GM21717 (cell line): ENCODE measurements at regions not wholly inside any gene's neighbourhood (a gene's known extent, or its start where the extent isn't known, plus 50 kb on each side); places are given as distances from the start of the nearest gene placed in this dataset.

Source experiments
- ATAC-seq: cut with Tn5 transposase; IDR thresholded peaks from one replicate; pipeline ENCODE4 v1.9.1; 2021; ENCODE audit warnings: mild to moderate bottlenecking, moderate library complexity; ENCODE audit not compliant: unreplicated experiment

GRCh38 chr18:30113454-30113853 lies 929.1 kb downstream of the DSC3 start:
- ATAC-seq: no peak

- ATAC-seq: no peak
These were observed 936.2 kb downstream of the DSC3 start for GRCh38 chr18:30106356-30106755.

GRCh38 chr18:30103881-30104280 lies 938.7 kb downstream of the DSC3 start:
- no peak for ATAC-seq

GRCh38 chr18:30096796-30097195 lies 945.7 kb downstream of the DSC3 start:
- ATAC-seq: no peak

GRCh38 chr18:30094556-30094955 lies 948.0 kb downstream of the DSC3 start:
- no peak for ATAC-seq

- ATAC-seq: no peak
These were observed 949.2 kb downstream of the DSC3 start for GRCh38 chr18:30093376-30093775.

- no peak for ATAC-seq
These were observed 954.1 kb downstream of the DSC3 start for GRCh38 chr18:30088238-30089015.

GRCh38 chr18:30086351-30086750 lies 956.2 kb downstream of the DSC3 start:
- ATAC-seq: no peak

- no peak for ATAC-seq
These were observed 961.4 kb downstream of the DSC3 start for GRCh38 chr18:30081122-30081521.

- ATAC-seq: no peak
These were observed 969.7 kb downstream of the DSC3 start for GRCh38 chr18:30072609-30073385.

GRCh38 chr18:30066288-30066687 lies 976.3 kb downstream of the DSC3 start:
- ATAC-seq: no peak

- ATAC-seq: no peak
These were observed 985.1 kb downstream of the DSC3 start for GRCh38 chr18:30057398-30057797.

- no peak for ATAC-seq
These were observed 986.0 kb downstream of the DSC3 start for GRCh38 chr18:30056528-30056927.

GRCh38 chr18:30044496-30044895 lies 998.0 kb downstream of the DSC3 start:
- no peak for ATAC-seq

- no peak for ATAC-seq
These were observed 1003.3 kb downstream of the DSC3 start for GRCh38 chr18:30039201-30039600.

GRCh38 chr18:30034818-30035217 lies 1007.7 kb downstream of the DSC3 start:
- no peak for ATAC-seq

- no peak for ATAC-seq
These were observed 1026.4 kb downstream of the DSC3 start for GRCh38 chr18:30016179-30016578.

GRCh38 chr18:30004965-30005364 lies 1037.6 kb downstream of the DSC3 start:
- no peak for ATAC-seq

- ATAC-seq: no peak
These were observed 1060.3 kb downstream of the DSC3 start for GRCh38 chr18:29982218-29982617.

- ATAC-seq: no peak
These were observed 1062.7 kb downstream of the DSC3 start for GRCh38 chr18:29979881-29980280.

- no peak for ATAC-seq
These were observed 1072.7 kb downstream of the DSC3 start for GRCh38 chr18:29969876-29970275.

- no peak for ATAC-seq
These were observed 1080.0 kb downstream of the DSC3 start for GRCh38 chr18:29962579-29962978.
